ENCODE measurements at regions not wholly inside any gene's neighbourhood (a gene's known extent, or its start where the extent isn't known, plus 50 kb on each side); places are given as distances from the start of the nearest gene placed in this dataset.

DNA sequence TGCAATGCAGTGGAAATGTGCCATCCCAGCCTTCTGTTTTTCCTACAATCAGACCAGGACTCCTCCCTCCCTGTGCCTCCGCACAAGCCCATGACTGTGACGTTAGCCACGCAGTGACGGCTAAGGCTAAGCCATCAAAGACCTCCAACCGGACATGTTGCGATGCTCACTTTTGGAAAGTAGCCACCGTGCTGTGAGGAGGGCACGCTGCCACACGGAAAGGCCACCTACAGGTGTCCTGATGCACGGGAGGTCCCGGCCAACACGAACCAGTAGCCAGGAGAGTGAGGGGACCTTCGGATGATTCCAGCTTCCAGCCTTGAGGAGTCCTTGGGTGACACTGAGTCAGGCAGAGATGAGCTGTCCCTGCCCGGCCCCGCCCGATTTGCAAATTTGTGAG lies 53.9 kb downstream of the FOXL1 start:
- DNase-seq (ENCODE audit: low spot score) = no peak

DNA sequence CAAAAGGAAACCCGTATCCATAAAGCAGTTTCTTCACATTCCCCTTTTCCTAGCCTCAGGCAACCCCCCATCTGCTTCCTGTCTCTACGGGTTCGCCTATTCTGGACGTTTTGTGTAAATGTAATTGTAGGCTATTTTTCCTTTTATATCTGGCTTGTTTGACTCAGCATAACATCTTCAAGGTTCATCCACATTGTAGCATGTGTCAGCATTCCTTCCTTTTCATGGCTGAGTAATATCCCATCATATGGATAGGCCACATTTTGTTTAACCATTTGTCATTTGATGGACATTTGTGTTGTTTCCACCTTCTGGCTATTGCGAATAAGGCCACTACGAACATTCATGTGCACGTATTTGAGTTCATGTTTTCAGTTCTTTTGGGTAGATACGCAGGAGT lies 54.6 kb downstream of the FOXL1 start:
- DNase-seq (ENCODE audit: low spot score) = no peak

DNA sequence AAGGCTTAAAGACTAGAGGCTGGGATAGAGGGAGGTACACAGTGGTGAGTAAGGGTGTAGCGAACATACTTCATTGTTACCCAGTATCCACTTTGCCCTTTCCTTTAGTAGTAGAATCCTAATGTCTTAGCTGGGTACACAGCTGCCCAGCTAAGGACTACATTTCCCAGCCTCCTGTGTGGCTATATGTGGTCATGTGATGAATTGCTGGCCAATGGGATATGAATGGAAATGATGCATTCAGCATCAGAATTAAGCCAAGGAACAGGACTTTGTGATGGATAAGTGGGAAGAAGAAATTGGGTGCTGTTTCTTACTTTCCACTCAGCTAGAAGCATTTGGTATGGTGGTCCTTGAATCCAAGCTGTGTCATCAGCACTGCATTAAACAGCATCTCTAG lies 55.9 kb downstream of the FOXL1 start:
- DNase-seq (ENCODE audit: low spot score) = peak; percentile 44

DNA sequence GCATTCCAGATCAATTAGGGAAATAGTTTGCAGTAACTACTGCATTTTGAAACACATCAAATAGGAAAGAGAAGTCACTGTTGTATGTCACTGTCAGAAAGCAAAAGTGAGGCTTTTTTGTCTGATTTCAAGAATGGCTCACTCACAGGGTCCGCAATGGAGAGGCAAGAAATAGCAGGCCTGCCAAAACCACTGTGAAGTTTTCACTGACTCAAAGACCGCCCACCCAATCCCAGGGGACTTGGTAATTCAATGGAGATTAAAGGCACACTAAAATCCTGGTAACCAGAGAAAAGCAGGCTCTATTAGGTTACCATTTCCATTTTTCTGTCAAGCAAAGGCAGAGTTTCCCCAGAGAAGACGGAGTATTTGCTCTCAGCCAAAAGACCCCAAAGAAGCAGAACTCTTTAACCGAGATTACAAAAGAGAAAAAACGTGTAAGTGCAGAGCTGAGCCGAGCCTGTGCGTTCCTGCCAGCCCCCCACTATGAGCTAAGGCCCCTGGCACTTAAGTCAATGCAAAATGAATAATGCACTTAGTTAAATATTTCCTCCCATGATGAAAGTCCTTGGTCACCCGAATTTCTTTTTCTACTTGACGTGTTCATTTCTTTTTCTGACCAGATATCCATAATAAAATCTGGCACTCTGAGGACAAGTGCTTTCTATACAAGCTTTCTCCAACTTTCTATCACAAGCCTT lies 57.0 kb downstream of the FOXL1 start:
- no peak for DNase-seq (ENCODE audit: low spot score)

DNA sequence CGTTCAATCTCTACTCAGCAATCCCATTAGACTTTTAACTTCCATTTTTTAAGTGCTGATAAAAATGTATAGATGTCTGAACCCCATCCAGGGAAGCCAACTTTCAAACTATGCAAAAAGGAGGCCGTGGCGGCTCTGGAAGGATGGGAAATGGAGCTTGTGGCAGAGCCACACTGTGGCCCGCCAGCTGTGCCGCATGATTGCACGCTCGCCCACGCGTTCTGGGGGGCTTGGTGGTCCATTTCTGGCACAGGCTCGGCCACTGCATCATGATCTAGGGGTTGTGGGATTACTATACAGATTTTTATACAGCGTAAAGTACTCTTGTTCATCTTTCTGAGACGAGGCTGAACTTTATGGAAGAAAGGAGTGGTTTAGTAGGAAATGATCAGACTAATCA lies 57.6 kb downstream of the FOXL1 start:
- DNase-seq (ENCODE audit: low spot score) = no peak

DNA sequence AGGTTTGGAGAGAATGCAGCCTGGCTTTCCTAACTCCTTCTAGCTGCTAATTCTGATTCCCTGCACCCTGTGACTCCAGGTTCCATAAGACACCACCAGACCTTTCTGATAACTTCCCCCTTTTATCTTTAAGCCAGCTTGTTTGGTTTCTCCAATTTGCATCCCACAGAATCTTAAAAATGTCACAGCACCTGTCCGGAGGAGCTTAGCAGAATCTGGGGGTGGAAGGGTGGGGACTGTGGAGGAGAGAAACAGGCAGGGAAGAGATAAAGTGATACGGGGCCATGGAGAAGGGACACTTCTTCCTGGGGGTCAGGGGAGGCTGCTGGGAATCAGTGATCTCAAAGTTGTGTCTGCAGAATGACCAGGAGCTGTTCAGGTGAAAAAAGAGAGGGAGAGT lies 59.4 kb downstream of the FOXL1 start:
- DNase-seq (ENCODE audit: low spot score) = no peak

DNA sequence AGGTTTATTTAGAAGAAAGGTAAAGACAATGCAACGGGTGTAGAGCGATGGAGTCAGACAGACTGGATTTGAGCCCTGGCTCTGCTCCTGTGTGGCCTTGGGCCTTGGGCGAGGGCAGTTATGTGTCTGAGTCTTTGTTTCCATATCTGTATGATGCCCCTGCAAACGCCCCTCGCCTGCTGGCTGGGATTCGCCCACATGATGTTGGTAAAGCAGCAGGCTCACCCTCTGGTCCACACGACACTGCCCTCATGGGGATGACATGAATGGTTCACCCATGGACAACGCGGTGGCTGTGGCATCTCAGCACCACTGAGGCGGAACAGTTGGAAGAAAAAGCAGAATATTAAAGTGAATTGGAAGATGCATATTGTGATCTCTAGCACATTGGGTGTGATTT lies 60.3 kb downstream of the FOXL1 start:
- no peak for DNase-seq (ENCODE audit: low spot score)

DNA sequence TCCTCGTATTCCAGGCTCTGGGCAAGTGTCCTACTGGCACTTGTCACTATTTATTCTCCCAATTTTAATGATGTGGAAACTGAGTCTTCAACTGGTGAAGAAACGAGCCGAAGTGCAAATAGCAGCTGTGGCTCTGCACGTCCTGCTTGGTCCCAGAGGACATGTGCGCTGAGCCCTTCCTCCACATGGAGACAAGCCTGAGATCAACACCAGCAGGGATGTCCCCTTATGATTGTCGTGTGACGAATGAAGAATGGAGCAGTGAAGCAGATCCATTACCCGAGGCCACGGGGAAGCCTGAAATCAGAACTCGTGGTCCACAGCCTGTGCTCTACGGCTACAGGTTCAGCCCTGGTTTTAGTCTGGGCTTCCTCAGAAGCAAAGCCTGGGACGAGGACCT lies 61.0 kb downstream of the FOXL1 start:
- DNase-seq (ENCODE audit: low spot score) = no peak

DNA sequence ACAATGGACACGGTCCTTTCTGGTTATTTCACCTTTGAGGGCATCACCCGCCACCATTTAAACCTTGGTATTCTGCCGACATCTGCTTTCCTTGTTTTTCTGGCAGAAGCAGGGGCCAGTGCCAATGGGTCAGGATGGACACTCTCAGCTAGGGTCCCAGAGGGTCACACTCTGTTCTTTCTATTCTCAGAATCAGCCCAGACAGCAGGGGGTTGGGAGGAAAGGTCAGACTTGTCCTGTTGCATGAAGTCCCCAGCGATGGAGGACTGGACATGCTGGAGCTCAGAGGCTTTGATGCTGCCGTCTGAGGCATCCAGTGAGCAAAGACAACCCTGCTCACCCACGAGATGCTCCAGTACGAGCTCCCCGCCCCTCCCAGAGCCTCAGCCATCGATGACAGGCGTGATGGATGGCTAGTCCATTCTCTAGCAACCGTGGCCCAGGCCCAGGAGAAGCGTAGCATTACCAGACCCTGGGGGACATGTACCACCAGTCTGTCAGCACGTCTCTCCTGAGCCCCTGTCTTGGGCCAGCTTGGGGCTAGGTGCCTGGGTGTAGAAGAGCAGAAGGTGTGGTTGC lies 62.0 kb downstream of the FOXL1 start:
- DNase-seq (ENCODE audit: low spot score) = no peak

DNA sequence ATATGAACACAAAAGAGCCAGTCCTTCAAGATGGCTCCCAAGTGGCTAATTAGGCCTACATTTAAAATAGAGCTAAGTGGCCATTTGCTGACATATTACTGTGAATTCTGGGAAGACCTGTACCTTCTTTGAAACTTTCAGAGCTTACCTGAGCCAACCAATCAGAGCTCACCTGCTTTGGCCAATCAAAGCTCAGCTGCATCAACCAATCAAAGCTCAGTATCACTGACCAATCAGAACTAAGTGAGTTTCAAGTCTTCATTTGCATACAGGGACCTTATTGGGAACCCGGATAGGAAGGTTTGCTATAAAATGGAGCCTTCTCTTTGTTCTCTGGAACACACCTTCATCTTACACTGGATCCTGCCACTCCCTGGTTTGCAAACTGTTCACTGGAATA lies 63.7 kb downstream of the FOXL1 start:
- no peak for DNase-seq (ENCODE audit: low spot score)

DNA sequence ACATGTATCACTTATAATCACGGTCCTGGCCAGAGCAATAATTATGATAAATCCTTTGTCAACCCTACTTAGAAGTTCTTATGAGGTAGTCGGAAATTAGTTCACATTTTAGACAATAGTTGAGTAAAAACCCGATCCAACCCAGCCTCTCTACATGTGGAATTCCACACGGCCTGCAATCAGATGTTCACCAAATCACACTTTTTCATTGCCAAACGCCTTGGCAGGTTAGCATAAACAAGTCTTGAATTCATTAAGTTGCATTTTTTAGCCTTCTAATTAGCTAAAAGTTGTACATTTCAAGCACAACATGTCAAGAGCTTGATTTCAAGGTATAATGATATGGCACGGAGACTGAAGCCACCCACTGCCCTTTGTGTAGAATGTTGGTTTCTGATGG lies 65.3 kb downstream of the FOXL1 start:
- DNase-seq (ENCODE audit: low spot score) = no peak

DNA sequence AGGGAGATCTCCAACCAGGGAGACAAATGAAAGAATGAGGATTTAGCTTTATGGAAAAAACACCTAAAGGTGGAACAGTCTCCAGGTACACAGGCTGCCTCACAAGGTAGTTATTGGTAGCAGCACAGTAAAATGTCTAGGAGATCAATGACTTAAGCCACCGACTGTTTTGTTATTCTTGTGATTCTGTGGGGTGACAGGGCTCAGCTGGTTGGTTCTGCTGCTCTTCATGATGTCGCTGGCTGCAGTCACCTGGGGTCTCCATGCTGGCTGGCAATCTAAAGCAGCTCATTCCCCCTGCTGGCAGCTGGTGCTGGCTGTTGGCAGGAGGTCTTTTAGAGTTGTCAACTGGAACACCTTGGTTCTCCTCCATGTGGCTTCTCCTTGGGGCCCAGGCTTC lies 69.2 kb downstream of the FOXL1 start:
- no peak for DNase-seq (ENCODE audit: low spot score)

DNA sequence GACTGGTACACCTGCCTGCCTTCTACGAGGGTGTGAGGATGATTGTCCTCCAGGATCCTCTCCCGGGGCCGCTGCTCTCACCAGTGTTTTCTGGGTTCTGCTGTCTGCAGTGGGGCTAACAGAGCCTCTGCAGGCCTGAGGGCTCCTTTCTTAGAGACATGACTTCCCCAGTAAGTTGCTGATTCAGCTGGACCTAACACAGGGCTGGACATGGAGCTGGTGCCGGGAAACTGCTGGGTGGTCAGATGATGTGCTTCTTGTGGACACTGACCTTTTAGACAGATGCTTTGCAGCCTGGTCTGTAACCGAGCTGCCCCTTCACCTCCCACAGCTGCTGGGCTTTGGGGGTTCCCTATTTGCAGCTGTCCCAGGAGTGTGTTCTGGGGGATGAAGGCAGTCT lies 71.5 kb downstream of the FOXL1 start:
- DNase-seq (ENCODE audit: low spot score) = no peak

DNA sequence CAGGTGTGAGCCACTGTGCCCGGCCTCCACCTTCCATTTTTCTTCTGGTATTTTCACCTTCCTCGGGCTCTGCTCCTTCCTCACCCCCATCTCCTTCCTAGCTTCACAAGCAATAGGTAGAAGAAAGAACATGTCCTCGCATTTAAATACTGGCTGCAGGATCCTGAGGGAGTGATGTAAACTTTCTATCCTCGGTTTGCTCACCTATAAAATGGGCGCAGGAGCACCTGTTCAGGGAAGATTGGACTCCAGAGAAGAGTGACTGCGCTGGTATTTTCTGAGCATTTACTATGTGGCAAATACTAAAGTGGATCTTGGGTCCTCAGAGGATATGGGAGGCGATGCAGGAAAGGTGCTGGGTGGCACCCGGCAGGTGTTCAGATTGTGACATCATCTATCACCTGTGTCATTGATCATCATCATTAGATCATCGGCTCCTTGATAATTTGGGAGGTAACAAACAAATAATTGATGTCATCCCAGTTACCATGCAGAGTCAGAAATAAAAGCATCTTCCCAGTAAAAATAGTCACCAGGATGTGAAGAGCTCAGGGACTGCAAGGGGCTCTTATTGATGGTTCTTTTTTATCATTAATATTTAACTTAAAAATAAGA lies 72.8 kb downstream of the FOXL1 start:
- no peak for DNase-seq (ENCODE audit: low spot score)

DNA sequence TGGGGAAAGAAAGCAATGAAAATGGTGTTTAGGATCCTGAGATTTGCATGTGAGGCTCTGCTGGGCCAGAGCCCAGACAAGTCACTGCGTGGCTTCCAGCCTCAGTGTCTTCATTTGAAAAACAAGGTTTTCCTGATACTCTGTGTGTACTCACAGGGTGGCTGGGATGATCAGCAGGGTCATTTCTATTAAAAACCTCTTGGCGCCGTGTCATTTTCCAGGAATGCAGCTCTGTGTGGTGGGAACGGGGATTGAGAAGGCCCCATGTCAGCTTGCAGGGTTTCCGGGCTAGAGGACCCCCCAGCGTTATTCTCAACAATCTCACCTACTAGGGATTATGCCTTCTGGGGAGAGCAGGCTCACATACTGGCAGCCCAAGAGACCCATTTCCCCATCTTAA lies 73.5 kb downstream of the FOXL1 start:
- no peak for DNase-seq (ENCODE audit: low spot score)

DNA sequence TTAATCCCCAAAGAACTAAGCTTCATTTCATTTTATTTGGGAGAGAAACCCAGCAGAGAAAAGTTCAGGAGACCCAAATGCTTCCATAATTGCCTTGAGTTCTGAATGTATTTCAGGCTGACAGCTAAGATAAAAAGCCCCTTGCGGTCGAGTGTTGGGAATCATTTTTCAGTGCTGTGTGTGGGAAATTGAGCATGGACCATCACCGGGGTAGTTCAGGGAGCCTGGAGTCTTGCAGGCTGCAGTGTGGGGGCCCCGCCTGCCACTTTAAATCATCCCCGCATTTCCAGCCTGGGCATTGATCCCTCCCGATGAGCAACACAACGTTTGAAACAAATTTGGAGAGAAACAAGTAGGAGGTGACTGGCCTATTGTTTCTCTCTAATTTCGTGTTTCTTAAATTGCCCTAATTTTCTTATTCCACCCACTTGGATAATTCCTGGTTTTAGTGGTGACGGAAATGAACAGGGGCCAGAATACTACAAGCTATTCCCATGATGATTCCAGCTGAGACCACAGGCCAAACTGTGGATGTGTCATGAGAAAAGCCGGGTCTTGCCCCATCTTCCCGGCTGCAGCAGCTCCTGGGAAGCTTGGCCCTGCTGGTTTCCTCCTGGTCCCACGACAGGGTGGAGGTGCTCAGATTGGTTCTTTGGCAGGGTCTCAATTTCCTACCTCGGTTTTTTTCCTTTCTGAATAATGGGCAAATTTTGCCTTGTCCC lies 75.1 kb downstream of the FOXL1 start:
- DNase-seq (ENCODE audit: low spot score) = peak; percentile 69

DNA sequence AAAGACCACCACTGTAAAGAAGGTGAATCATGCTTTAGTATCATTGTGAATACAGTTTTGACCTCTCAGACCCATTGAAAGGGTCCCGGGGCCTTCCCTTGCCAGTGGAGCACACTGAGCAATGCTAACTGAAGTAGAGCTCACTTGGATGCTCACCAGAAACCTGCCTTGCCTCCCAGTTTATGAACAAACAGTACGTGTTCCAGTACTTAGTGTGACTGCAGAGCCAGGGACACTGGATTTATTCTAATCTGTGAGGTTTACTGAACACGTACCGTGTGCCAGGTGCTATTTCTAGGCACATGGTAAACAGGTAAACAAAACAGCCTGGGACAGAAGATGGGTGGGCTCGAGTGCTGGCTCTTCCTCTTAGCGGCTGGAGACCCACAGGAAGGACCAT lies 79.6 kb downstream of the FOXL1 start:
- no peak for DNase-seq (ENCODE audit: low spot score)

DNA sequence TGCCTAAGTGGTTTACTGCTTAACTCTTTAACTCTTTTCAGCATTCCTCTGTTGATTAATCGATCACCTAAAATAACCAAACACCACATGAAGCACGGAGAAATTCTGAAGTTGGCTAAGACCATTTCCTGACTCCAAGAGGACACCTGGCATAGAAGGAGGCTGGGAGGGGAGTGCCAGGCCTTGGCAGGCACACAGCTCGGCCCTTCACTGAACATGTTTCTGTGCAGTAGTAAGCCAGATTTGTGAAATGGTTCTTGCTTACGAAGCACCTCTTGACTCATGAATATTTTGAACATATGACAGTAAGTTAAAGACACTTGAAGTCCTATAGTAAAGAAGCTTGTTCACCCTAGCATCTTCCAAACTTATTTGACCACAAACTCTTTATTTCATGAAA lies 82.3 kb downstream of the FOXL1 start:
- no peak for DNase-seq (ENCODE audit: low spot score)

DNA sequence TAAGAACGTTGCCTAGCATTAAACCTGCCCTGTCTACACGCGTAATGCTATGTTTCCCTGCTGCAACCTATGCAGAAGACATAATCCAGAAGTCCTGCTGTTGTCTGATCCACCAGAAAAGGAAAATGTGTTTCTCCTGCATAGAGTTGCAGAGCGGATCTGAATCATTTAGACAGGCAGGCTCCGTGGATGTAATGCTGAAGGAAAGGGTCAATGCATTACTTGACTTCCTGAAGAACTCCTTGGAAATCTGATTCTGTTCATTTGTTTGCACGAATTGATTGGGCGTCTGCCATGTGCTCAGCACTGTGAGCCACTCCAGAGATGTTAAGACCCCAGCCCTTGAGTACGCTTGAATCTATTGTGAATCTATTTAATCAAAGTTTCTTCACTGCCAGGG lies 83.4 kb downstream of the FOXL1 start:
- DNase-seq (ENCODE audit: low spot score) = no peak

DNA sequence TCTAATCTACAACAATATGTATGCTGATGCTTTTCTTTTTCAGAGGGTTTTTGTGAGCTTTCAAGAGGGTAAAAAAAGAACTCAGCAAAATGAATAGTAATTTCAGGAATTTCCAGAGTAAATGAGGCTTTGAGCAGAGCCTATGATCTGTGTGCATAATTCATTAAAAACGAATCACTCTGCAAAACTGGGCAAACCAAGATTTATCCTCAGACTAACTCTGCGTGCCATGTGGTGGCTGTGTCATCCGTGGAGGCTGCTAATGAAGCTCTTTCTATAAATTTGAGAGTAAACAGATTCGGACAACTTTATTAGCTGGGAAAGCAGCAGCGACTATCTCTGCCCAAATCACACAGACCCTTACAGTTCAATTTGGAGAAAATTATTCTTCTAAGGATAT lies 83.8 kb downstream of the FOXL1 start:
- peak; percentile 57 for DNase-seq (ENCODE audit: low spot score)

DNA sequence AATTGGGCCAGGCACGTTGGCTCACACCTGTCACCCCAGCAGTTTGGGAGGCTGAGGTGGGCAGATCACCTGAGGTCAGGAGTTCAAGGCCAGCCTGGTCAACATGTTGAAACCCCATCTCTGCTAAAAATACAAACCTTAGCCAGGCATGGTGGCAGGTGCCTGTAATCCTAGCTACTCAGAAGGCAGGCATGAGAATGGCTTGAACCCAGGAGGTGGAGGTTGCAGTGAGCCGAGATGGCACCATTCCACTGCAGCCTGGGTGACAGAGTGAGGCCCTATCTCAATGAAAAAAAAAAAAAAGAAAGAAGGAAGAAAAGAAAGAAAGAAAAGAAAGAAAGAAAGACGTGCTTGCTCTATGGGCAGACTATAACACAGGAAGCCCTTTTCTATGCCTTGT lies 84.4 kb downstream of the FOXL1 start:
- no peak for DNase-seq (ENCODE audit: low spot score)

DNA sequence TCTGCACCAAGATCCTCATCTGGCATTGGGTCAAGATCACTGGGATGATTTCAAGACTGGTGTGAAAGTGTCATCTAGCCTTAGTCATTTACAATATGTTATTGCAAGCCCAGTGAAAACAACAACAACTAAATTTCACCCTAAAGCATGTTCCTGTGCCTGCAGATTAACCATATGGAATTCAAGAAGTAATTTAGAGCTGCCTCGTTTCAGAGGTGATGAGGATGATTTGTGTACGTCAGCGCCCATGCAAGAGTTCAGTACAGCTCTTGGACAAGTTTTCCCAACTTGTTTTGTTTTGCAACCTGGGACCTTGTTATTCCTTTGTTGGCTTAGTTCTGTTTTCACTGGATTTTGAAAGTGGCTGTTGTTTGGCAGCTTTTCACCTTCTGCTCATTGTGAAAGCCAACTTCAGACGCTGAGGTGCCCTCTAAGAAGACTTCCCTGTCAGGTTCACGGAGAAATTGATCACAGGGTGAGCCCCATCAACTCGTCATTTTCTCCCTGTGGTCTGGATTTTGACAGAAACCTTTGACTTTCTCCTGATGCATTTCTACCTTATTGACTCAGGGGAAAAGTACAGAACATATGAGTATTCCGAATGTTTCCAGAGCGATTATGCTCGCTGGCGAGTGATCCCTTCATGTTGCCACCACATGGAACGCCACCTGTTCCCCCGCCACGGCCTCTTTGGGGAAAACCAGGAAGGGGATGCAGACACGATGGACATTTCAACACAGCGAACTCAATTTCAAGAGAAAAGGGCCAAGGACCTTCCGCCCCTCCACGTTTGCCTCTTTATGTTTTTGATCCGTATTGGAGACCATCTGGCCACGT lies 85.6 kb downstream of the FOXL1 start:
- DNase-seq (ENCODE audit: low spot score) = no peak
